Spleen (tissue), 7 donors: ENCODE measurements at regions not wholly inside any gene's neighbourhood (a gene's known extent, or its start where the extent isn't known, plus 50 kb on each side); places are given as distances from the start of the nearest gene placed in this dataset.

Source experiments
- CTCF ChIP-seq, 11 experiments: fragments of 200-600 bp in 7 of 11; fragments of 450-650 bp in 4 of 11; sonication (generic) in 4 of 11; IDR thresholded peaks in 8 of 11; conservative IDR thresholded peaks in 3 of 11; 1 replicate in 7 of 11; 2 replicates in 4 of 11; pipeline versions ENCODE4 v1.4.0 to v1.8.0; 2016 to 2021; ENCODE audit warnings: antibody characterized with exemption in 11 of 11, inconsistent platforms in 4 of 11, mild to moderate bottlenecking in 1 of 11
- POLR2A ChIP-seq, 3 donors: fragments of 450-650 bp; IDR thresholded peaks; one replicate each; pipeline ENCODE4 v1.5.1; 2017; ENCODE audit warnings: antibody characterized with exemption in 3 of 3, mild to moderate bottlenecking in 1 of 3
- POLR2AphosphoS5 ChIP-seq, 3 donors: sonication (generic); formaldehyde crosslinking; IDR thresholded peaks; one replicate each; pipeline ENCODE4 v1.5.1; 2017; ENCODE audit warnings: antibody characterized with exemption in 3 of 3
- donor health status: DM: no; HTN: no; CAD: no; lungs with moderate emphysema.
- donor health status: DM: no; HTN: no; CAD: no.
- donor health status: DM: no; HTN: no; CAD: no.

GRCh38 chr10:10078446-10078845, 939.2 kb upstream of the CELF2 start:
- TF ChIP-seq CTCF (IDR thresholded peaks at IDR 0.05 in 8 of 11, conservative IDR thresholded peaks at IDR 0.05 in 3 of 11), result no peak
- no peak for TF ChIP-seq POLR2AphosphoS5 (IDR thresholded peaks at IDR 0.05)
- TF ChIP-seq POLR2A (IDR thresholded peaks at IDR 0.05), result no peak
